Urothelium cell line (cell line): ENCODE measurements at regions not wholly inside any gene's neighbourhood (a gene's known extent, or its start where the extent isn't known, plus 50 kb on each side); places are given as distances from the start of the nearest gene placed in this dataset.

ENCODE experiments used
- DNase-seq: peaks from one replicate; pipeline ENCODE4 v3.0.0; 2011; ENCODE audit warnings: low spot score, mixed read lengths
- FAIRE-seq: peaks from 2 replicates; lab custom pipeline; 2011; peaks lifted over from hg19 to GRCh38; lab: Jason Lieb, UNC

- FAIRE-seq (no peak), DNase-seq (no peak)
Observed at GRCh38 chr5:167765352-167765751, 526.1 kb upstream of the WWC1 start.

DNA sequence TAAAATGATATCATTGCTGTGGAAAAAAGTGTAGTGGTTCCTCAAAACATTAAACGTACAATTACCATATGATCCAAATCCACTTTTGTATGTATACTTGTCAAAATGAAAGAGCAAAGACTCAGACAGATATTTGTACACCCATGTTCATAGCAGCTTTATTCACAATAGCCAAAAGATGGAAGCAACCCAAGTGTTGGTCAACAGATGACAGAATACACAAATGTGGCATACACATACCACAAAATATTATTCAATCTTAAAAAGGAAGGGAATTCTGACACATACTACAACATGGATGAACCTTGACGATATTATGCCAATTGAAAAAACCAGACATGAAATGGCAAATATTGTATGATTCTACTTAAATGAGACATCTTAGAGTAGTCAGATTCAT is 524.5 kb upstream of the WWC1 start:
- FAIRE-seq = no peak

GRCh38 chr5:167767795-167768194 is 523.6 kb upstream of the WWC1 start:
- DNase-seq (no peak), FAIRE-seq (no peak)

More for the DNA sequence above, 524.5 kb upstream of the WWC1 start:
- no peak for DNase-seq

DNA sequence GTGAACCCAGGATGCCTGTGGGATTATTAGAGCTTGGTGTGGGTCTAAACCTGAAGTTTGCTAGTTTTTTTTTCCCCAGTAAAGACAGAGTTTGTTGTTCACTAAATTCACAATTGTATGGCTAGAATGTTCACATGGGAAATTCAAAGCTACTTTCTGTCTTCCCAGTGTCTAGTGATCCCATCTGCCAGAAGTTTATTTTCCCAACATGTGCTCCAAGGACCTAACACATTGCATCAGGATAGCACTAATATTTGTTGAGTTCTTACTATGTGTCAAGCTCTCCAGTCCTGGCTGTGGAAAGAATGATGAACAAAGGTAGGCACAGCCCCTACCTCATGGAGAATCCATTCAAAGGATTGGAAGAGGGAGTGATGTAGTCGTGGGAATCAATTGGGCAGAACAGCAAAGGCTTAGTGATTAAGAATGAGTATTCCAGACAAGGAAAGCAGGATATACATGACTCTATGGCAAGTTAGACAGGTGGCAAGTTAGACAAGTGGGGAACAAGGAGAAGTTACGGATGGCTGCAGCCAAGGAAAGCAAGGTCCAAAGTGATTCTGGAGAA is 521.5 kb upstream of the WWC1 start:
- no peak for FAIRE-seq
- DNase-seq = no peak

DNA sequence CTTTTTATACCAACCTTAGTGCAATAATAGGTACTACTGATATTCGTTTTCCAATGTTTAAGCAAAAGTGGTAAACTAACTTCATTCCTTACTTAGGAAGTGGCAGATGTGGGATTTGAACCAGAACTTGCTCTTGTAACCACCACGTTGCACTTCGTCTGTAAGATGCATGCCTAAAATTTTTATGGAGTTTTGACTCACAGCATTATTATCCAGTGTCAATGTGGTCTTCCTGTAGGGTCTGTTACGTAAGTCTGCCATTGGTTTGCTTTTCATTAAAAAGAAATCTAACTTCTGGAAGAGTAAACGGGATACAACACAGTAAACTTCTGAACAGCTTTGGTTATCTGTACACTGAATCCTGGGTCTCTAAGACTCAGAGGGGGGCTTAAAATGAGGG is 521.0 kb upstream of the WWC1 start:
- DNase-seq (no peak), FAIRE-seq (no peak)

GRCh38 chr5:167771571-167771970 is 519.9 kb upstream of the WWC1 start:
- DNase-seq (no peak), FAIRE-seq (no peak)

GRCh38 chr5:167773668-167774301 is 517.7 kb upstream of the WWC1 start:
- FAIRE-seq (no peak), DNase-seq (no peak)

DNA sequence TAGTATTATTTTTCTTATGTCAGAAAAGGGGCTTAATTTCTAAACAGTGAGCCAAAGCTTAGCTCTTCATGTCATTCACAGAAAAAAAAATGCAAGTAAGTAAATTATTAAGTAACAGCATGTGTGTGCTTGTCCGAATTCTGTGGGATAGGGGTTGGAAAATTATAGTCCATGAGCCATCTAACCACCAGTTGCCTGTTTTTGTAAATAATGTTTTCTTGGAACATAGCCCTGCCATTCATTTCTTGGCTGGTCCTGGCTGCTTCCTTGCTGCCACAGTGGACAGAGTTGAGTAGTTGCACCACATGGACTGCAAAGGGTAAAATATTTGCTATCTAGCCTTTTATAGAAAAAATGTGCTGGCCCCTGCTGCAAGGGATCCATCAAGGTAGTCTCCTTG is 513.7 kb upstream of the WWC1 start:
- DNase-seq = no peak
- no peak for FAIRE-seq

GRCh38 chr5:167778228-167778627 is 513.2 kb upstream of the WWC1 start:
- FAIRE-seq (no peak), DNase-seq (no peak)

DNA sequence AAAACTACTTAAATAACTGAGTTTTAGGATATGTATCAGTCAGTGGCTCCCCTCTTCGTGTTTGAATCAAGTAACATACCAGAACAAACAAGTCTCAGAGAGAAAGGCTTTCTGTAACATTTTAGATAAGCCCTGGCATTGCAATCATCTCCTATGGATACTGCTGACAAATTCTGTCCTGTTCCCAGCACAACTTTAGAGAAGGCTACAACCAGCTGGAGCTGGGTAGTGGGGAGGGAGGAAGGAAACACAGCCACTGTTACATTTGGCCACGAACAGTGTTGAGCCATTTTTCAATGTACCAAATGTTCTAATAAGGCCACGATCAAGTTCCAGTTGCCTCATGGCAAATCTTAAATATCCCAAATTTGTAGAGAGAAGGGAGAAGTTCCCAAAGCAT is 511.8 kb upstream of the WWC1 start:
- no peak for DNase-seq
- FAIRE-seq = no peak

DNA sequence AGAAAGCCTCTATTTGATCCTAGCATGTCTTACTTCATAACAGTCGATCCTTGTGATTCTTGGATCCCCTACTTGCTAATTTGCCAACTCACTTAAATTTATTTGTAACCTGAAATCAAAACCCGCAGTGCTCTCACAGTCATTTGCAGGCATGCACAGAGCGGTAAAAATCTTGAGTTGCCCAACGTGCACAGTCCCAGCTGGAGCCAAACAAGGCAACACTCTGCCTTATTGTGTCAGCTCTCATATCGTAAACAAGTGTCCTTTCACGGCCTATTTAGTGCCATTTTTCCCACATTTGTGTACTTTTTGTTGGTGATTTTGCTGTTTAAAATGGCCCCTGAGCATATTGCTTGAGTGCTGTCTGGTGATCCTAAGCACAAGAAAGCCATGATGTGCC is 511.3 kb upstream of the WWC1 start:
- DNase-seq = no peak
- FAIRE-seq = no peak

DNA sequence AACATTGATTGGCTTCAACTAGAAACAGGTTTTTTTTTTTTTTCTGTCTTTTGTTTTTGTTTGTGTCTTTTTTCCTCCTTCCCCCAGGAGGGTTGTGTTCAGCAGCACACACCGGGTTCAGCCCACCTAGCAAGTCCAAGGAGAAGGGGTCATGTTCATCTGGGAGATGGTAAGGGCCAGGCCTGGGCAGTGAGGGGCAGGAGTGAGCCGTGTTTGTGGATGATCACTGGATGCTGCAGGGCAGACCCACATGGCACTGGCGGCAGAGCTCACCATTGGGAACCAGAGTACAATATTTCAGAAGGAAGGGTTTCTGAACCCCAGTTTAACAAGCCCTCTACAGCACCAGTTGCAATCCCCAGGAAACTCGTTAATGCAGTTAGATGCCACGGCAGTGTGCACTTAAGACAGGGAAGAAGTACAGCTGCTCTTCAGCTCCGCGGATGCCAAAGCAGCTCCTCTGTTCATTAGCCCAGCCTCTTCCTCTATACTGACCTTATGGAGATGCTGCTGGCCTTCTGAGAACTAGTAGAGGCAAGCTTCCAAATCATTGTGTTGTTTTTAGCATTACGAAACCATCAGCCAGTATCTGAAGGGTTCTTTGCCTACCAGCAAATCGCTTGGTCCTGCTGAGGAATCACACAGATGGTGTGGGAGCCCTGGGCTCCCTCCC is 508.2 kb upstream of the WWC1 start:
- FAIRE-seq (no peak), DNase-seq (no peak)

DNA sequence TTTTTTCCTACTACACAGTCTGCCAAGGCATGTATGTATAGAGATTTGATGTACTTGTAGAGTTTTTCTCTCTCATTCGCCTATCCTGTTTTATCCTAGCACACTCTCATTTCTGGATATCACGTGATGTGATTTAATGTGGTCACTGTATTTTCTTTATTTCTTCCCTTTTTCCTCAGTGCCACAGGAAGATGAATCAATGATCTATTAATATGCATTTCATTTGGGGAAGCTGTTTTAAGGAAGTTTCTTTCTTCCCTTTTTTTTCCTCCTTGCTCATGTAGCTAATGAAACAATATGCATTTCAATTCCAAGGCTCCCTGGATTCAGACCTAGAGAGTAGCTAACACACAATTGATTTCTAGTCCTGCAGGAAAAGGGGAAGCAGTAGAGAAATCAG is 506.3 kb upstream of the WWC1 start:
- DNase-seq (no peak), FAIRE-seq (no peak)

GRCh38 chr5:167785901-167786300 is 505.5 kb upstream of the WWC1 start:
- DNase-seq (no peak), FAIRE-seq (no peak)

DNA sequence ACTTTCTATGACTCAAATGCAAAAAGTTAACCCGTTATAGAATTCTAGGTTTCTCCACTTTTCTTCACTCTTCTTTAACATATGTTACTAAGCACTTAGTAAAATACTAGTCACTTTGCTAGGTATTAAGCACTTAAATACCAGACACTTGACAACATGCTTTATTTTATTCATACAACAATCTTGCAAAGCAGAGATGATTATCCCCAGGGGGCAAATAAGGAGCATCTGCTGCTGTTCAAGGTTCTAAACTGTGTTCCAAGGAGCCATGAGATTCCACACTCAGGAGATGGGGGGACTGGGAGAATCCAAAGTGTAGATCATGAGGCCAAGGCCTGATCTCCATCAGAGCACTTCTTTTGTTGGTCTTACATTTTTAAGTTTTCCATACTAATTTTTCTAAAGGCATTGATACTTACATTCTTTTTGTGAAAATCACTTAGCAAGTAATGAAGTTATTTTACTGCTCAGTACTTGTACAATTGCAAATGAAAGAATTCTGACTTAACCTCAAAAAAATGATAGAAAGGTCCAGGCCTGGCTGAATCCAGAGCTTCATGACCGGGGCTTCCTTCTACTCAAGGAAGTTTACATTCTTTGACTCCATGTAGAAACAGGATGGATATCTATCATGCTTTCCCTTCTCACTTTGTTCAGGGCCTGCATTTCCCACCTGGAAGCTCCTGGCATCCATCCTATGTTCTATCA is 504.4 kb upstream of the WWC1 start:
- DNase-seq (no peak), FAIRE-seq (no peak)

DNA sequence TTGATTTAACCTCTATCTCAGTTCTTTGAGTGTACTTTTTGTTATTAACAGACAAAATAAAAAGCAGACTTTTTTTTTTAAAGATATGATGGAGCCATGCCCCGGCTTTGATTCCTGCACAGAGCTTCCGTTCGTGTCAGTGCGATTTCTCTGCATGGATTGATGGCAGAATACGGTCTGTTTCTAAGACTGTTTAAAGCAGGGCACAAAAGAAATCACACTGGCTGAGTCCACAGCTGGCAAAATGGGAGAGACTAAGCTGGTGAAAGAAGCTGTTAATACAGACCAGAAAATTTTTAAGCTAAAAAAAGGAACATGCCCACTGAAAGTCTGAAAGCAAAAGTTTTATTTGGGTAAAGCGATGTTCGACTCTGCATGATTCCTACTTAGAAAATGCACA is 501.4 kb upstream of the WWC1 start:
- no peak for DNase-seq
- no peak for FAIRE-seq

DNA sequence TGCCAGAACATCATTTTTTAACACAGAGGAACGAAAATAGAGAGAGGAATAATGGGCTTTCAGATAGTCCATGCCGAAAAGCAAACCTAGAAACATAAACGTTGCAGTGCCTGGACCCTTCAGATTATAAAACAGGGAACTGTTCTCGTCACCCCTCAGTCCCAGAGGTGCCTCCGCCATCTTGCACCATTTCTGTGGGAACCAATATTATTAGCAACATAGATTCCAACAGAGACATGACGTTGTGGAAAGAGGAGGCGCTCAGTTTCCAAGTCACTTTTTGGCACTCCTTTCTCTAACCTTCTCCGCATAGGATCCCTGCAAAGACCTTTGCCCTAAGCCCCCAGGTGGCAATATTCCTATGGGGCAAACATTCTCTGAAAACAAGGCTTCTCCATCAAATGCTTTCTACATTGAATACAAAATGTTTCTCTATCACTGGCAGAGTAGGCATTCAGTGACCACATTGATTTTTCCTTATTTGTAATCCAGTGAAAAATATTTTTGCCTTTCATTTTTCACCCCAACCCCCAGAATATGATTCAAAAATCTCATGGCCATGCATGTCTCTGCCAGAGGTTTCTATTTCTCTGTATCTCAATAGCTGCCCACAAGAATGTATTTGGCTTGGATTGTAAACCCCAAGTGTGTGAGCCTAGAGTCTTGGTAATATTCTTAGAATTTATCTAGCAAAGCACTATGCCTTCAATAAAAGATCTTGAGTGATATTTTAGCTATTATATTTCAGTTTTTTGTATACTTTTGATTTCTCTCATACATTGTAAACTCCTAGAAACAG is 500.8 kb upstream of the WWC1 start:
- no peak for FAIRE-seq

DNA sequence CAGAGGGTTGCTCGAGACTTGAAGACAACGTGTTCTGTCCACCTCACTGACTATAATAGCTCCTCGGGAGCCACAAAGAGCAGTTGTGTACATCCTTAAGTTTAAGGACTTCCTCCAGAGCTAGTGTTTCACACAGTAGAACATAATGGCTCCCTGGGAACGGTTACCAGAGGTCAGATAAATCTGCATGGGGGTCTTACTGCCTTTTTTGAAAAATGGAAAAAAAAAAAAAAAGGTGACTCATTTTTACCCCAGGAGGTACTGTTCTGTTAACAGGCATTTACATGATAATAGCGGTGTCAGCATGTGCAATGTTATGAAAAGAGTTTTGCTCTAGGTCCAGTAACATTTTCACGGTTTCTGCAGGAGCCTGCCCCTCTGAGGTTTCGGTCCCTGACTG is 498.9 kb upstream of the WWC1 start:
- FAIRE-seq = no peak
- DNase-seq = no peak

More for the DNA sequence above, 500.8 kb upstream of the WWC1 start:
- DNase-seq = no peak

- DNase-seq (no peak), FAIRE-seq (no peak)
Observed at GRCh38 chr5:167793700-167794099, 497.7 kb upstream of the WWC1 start.

DNA sequence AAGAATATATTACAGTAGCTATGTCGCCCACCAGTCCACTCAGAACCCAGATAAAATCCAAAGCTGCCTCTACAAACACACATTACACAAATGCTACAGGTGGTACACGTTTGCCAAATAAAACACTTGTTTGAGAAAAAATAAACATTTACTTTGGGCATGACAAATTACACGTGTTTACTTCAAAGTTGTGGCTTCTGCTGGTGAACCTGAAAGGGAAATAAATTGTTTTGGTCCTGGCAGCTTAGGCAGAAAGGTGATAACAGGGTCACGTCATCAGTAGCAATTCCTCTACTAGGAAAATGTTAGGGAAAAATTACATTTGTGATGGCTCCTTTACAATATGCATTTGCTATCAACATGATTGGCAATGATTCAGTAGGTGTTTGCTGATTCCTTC is 497.3 kb upstream of the WWC1 start:
- FAIRE-seq (no peak), DNase-seq (no peak)

GRCh38 chr5:167796672-167797071 is 494.8 kb upstream of the WWC1 start:
- FAIRE-seq (no peak), DNase-seq (no peak)
